Activated T-cell treated with anti-CD3 and anti-CD28 coated beads for 4 hours (primary cell): ENCODE measurements at regions not wholly inside any gene's neighbourhood (a gene's known extent, or its start where the extent isn't known, plus 50 kb on each side); places are given as distances from the start of the nearest gene placed in this dataset.
"Not testable (repeated sequence)": the region's sequence is repeated elsewhere in the genome, so short reads cannot be mapped to it uniquely, and the experiment has no call there.

ENCODE experiments used
- DNase-seq: peaks from one replicate; pipeline ENCODE4 v3.0.0-alpha.2; 2020

GRCh38 chr17:72175787-72176515 is 55.1 kb downstream of the SOX9 start:
- DNase-seq, result no peak

- DNase-seq, result no peak
Observed at GRCh38 chr17:72176516-72176851, 55.7 kb downstream of the SOX9 start.

- DNase-seq, result no peak
Observed at GRCh38 chr17:72176951-72177660, 56.3 kb downstream of the SOX9 start.

GRCh38 chr17:72177738-72178137 is 56.9 kb downstream of the SOX9 start:
- no peak for DNase-seq

- no peak for DNase-seq
Observed at GRCh38 chr17:72182371-72182873, 61.6 kb downstream of the SOX9 start.

- DNase-seq, result no peak
Observed at GRCh38 chr17:72183194-72183685, 62.4 kb downstream of the SOX9 start.

- no peak for DNase-seq
Observed at GRCh38 chr17:72184805-72185204, 64.0 kb downstream of the SOX9 start.

GRCh38 chr17:72185564-72185963 is 64.7 kb downstream of the SOX9 start:
- no peak for DNase-seq

GRCh38 chr17:72187556-72187955 is 66.7 kb downstream of the SOX9 start:
- no peak for DNase-seq

GRCh38 chr17:72188801-72189200 is 68.0 kb downstream of the SOX9 start:
- DNase-seq, result no peak

- no peak for DNase-seq
Observed at GRCh38 chr17:72189768-72190593, 69.2 kb downstream of the SOX9 start.

GRCh38 chr17:72191356-72191755 is 70.5 kb downstream of the SOX9 start:
- no peak for DNase-seq

- DNase-seq, result no peak
Observed at GRCh38 chr17:72191921-72192799, 71.3 kb downstream of the SOX9 start.

GRCh38 chr17:72192800-72193192 is 72.0 kb downstream of the SOX9 start:
- DNase-seq, result no peak

- no peak for DNase-seq
Observed at GRCh38 chr17:72193391-72194106, 72.7 kb downstream of the SOX9 start.

- DNase-seq, result not testable (repeated sequence)
Observed at GRCh38 chr17:72194107-72194440, 73.3 kb downstream of the SOX9 start.

- no peak for DNase-seq
Observed at GRCh38 chr17:72199256-72199655, 78.4 kb downstream of the SOX9 start.

GRCh38 chr17:72204742-72205141 is 83.9 kb downstream of the SOX9 start:
- DNase-seq, result no peak

- no peak for DNase-seq
Observed at GRCh38 chr17:72205357-72205756, 84.5 kb downstream of the SOX9 start.

- DNase-seq, result no peak
Observed at GRCh38 chr17:72205822-72206221, 85.0 kb downstream of the SOX9 start.

GRCh38 chr17:72206376-72206775 is 85.6 kb downstream of the SOX9 start:
- no peak for DNase-seq

- no peak for DNase-seq
Observed at GRCh38 chr17:72208832-72209231, 88.0 kb downstream of the SOX9 start.
